ENCODE measurements at regions not wholly inside any gene's neighbourhood (a gene's known extent, or its start where the extent isn't known, plus 50 kb on each side); places are given as distances from the start of the nearest gene placed in this dataset.

- H3K4me3 ChIP-seq: no peak overlapping the region
- intact Hi-C loops (cut with DNase I): no loop called here
- no peaks in the 10 kb centered on the region for H3K27me3 ChIP-seq
- ATAC-seq (no peak), DNase-seq (no peak)
- no peak overlapping the region for H3K27ac ChIP-seq
- no peaks in the 10 kb centered on the region for H3K9me3 ChIP-seq
- H3K36me3 ChIP-seq: no peaks in the 10 kb centered on the region
- no peaks in the 10 kb centered on the region for H3K4me1 ChIP-seq
- TF ChIP-seq CTCF (IDR thresholded peaks at IDR 0.05): no peak
These were observed 434.5 kb upstream of the GYPC start for GRCh38 chr2:126221506-126221905.

GRCh38 chr2:126222278-126222677 is 433.7 kb upstream of the GYPC start:
- Histone ChIP-seq H3K27ac (no peak overlapping the region), H3K4me1 (no peaks in the 10 kb centered on the region), H3K9me3 (no peaks in the 10 kb centered on the region), H3K36me3 (no peaks in the 10 kb centered on the region), H3K27me3 (no peaks in the 10 kb centered on the region), H3K4me3 (no peak overlapping the region)
- intact Hi-C loops (cut with DNase I): no loop called here
- no peak for TF ChIP-seq CTCF (IDR thresholded peaks at IDR 0.05)
- ATAC-seq (peak; percentile 32), DNase-seq (no peak)

- no peak for ATAC-seq
- no peaks in the 10 kb centered on the region for H3K4me1 ChIP-seq
- no peaks in the 10 kb centered on the region for H3K9me3 ChIP-seq
- H3K4me3 ChIP-seq: no peak overlapping the region
- TF ChIP-seq CTCF (IDR thresholded peaks at IDR 0.05): no peak
- no peaks in the 10 kb centered on the region for H3K36me3 ChIP-seq
- H3K27me3 ChIP-seq: no peaks in the 10 kb centered on the region
- no peak for DNase-seq
- intact Hi-C loops (cut with DNase I): no loop called here
- no peak overlapping the region for H3K27ac ChIP-seq
These were observed 431.2 kb upstream of the GYPC start for GRCh38 chr2:126224776-126225175.

GRCh38 chr2:126227250-126227649 is 428.7 kb upstream of the GYPC start:
- no peak for ATAC-seq
- no peak for DNase-seq
- no peak overlapping the region for H3K27ac ChIP-seq
- peak; percentile 17 for TF ChIP-seq CTCF (IDR thresholded peaks at IDR 0.05)
- no peaks in the 10 kb centered on the region for H3K4me1 ChIP-seq
- H3K9me3 ChIP-seq: no peaks in the 10 kb centered on the region
- intact Hi-C loops (cut with DNase I): no loop called here
- H3K27me3 ChIP-seq: no peaks in the 10 kb centered on the region
- no peaks in the 10 kb centered on the region for H3K36me3 ChIP-seq
- H3K4me3 ChIP-seq: no peak overlapping the region

- Histone ChIP-seq H3K4me1 (no peaks in the 10 kb centered on the region), H3K27ac (no peak overlapping the region), H3K9me3 (no peaks in the 10 kb centered on the region), H3K27me3 (no peaks in the 10 kb centered on the region), H3K4me3 (no peak overlapping the region), H3K36me3 (no peaks in the 10 kb centered on the region)
- intact Hi-C loops (cut with DNase I): no loop called here
- no peak for ATAC-seq
- DNase-seq: no peak
- no peak for TF ChIP-seq CTCF (IDR thresholded peaks at IDR 0.05)
These were observed 427.4 kb upstream of the GYPC start for GRCh38 chr2:126228531-126228930.

GRCh38 chr2:126238251-126238650 is 417.7 kb upstream of the GYPC start:
- H3K27me3 ChIP-seq: no peaks in the 10 kb centered on the region
- no peak for DNase-seq
- H3K4me3 ChIP-seq: no peak overlapping the region
- H3K4me1 ChIP-seq: no peaks in the 10 kb centered on the region
- H3K36me3 ChIP-seq: no peaks in the 10 kb centered on the region
- no peak overlapping the region for H3K27ac ChIP-seq
- no peaks in the 10 kb centered on the region for H3K9me3 ChIP-seq
- ATAC-seq: no peak
- TF ChIP-seq CTCF (IDR thresholded peaks at IDR 0.05): no peak
- intact Hi-C loops (cut with DNase I): no loop called here

Data from upper lobe of right lung (tissue), 1 donor.